ENCODE measurements at regions not wholly inside any gene's neighbourhood (a gene's known extent, or its start where the extent isn't known, plus 50 kb on each side); places are given as distances from the start of the nearest gene placed in this dataset.

- no peak for TF ChIP-seq MXI1 (conservative IDR thresholded peaks at IDR 0.05; ENCODE audit: poor library complexity, severe bottlenecking)
- no peak for TF ChIP-seq EZH2 (IDR thresholded peaks at IDR 0.05; ENCODE audit: borderline replicate concordance, insufficient read depth, low read length, poor library complexity, severe bottlenecking)
- no peak for TF ChIP-seq SMC3 (conservative IDR thresholded peaks at IDR 0.05; ENCODE audit: poor library complexity)
- no peak for TF ChIP-seq EP300 (conservative IDR thresholded peaks at IDR 0.05; ENCODE audit: poor library complexity, severe bottlenecking)
- TF ChIP-seq RAD21 (conservative IDR thresholded peaks at IDR 0.05): no peak
- no peak for TF ChIP-seq CTCF (IDR thresholded peaks at IDR 0.05; ENCODE audit: poor library complexity, severe bottlenecking)
These were observed 53.9 kb upstream of the ADRA2C start for GRCh38 chr4:3712112-3712805.

All from neural cell (in vitro differentiated cells).